HFFc6 (cell line): ENCODE measurements at regions not wholly inside any gene's neighbourhood (a gene's known extent, or its start where the extent isn't known, plus 50 kb on each side); places are given as distances from the start of the nearest gene placed in this dataset.

Experiments
- DNase-seq: peaks from one replicate; pipeline ENCODE4 v3.0.0-alpha.2; 2018
- H3K27ac Mint-ChIP-seq: 2 replicates; pipeline ENCODE4 v1.8.0; 2020; ENCODE audit warnings: mild to moderate bottlenecking, mixed read lengths
- H3K27me3 Mint-ChIP-seq: 2 replicates; pipeline ENCODE4 v1.8.0; 2021; ENCODE audit warnings: mild to moderate bottlenecking, moderate library complexity, mixed read lengths; ENCODE audit not compliant: insufficient read depth
- H3K36me3 Mint-ChIP-seq: 2 replicates; pipeline ENCODE4 v1.8.0; 2021; ENCODE audit warnings: low read depth, mixed read lengths
- H3K4me1 Mint-ChIP-seq: 2 replicates; pipeline ENCODE4 v1.8.0; 2020; ENCODE audit warnings: low read depth, mixed read lengths
- H3K4me3 Mint-ChIP-seq: 2 replicates; pipeline ENCODE4 v1.8.0; 2020; ENCODE audit warnings: mild to moderate bottlenecking, moderate library complexity, mixed read lengths
- H3K9me3 Mint-ChIP-seq: 2 replicates; pipeline ENCODE4 v1.8.0; 2020; ENCODE audit warnings: mild to moderate bottlenecking, mixed read lengths
- CTCF ChIP-seq: fragments of 200-600 bp; sonication (generic); IDR thresholded peaks from 2 replicates; pipeline ENCODE4 v1.5.0; 2021; ENCODE audit warnings: antibody characterized with exemption, mild to moderate bottlenecking

GRCh38 chr5:120873083-120873482, 409.0 kb downstream of the PRR16 start:
- Mint-ChIP-seq H3K4me3 (no peak overlapping the region), H3K36me3 (no peaks in the 10 kb centered on the region), H3K27ac (no peak overlapping the region), H3K27me3 (no peaks in the 10 kb centered on the region; the same call in 1 of the 2 replicates), H3K9me3 (no peaks in the 10 kb centered on the region), H3K4me1 (no peaks in the 10 kb centered on the region)
- no peak for DNase-seq
- TF ChIP-seq CTCF = no peak

- Mint-ChIP-seq H3K36me3 (no peaks in the 10 kb centered on the region), H3K9me3 (no peaks in the 10 kb centered on the region), H3K27me3 (no peaks in the 10 kb centered on the region; the same call in 1 of the 2 replicates), H3K4me3 (no peak overlapping the region), H3K27ac (no peak overlapping the region), H3K4me1 (no peaks in the 10 kb centered on the region)
- DNase-seq = no peak
- TF ChIP-seq CTCF = no peak
Measured at GRCh38 chr5:120874081-120874862, 410.2 kb downstream of the PRR16 start.

GRCh38 chr5:120882038-120882775, 418.1 kb downstream of the PRR16 start:
- no peak for DNase-seq
- no peak for TF ChIP-seq CTCF
- no peak overlapping the region for H3K27ac Mint-ChIP-seq
- H3K36me3 Mint-ChIP-seq = no peaks in the 10 kb centered on the region
- no peaks in the 10 kb centered on the region for H3K4me1 Mint-ChIP-seq
- no peaks in the 10 kb centered on the region for H3K9me3 Mint-ChIP-seq
- no peaks in the 10 kb centered on the region for H3K27me3 Mint-ChIP-seq
- no peak overlapping the region for H3K4me3 Mint-ChIP-seq

GRCh38 chr5:120886351-120886860, 422.3 kb downstream of the PRR16 start:
- Mint-ChIP-seq H3K36me3 (no peaks in the 10 kb centered on the region), H3K4me3 (no peak overlapping the region), H3K27me3 (no peaks in the 10 kb centered on the region), H3K27ac (no peak overlapping the region), H3K4me1 (no peaks in the 10 kb centered on the region), H3K9me3 (no peaks in the 10 kb centered on the region)
- TF ChIP-seq CTCF = no peak
- DNase-seq = no peak

- DNase-seq = no peak
- H3K4me3 Mint-ChIP-seq = no peak overlapping the region
- no peaks in the 10 kb centered on the region for H3K4me1 Mint-ChIP-seq
- no peaks in the 10 kb centered on the region for H3K9me3 Mint-ChIP-seq
- no peak for TF ChIP-seq CTCF
- H3K36me3 Mint-ChIP-seq = no peaks in the 10 kb centered on the region
- no peak overlapping the region for H3K27ac Mint-ChIP-seq
- no peaks in the 10 kb centered on the region for H3K27me3 Mint-ChIP-seq
Measured at GRCh38 chr5:120895660-120896059, 431.6 kb downstream of the PRR16 start.
